Muscle of leg (tissue), 3 donors: ENCODE measurements at regions not wholly inside any gene's neighbourhood (a gene's known extent, or its start where the extent isn't known, plus 50 kb on each side); places are given as distances from the start of the nearest gene placed in this dataset.

ENCODE experiments used
- DNase-seq: peaks from one replicate; pipeline ENCODE4 v3.0.0; 2013
- H3K27ac ChIP-seq: one replicate; pipeline ENCODE4 v1.5.1; 2013; ENCODE audit warnings: mild to moderate bottlenecking, low read length, control low read depth
- H3K27me3 ChIP-seq: one replicate; pipeline ENCODE4 v1.6.1; 2013; ENCODE audit warnings: low read length; ENCODE audit not compliant: control insufficient read depth, insufficient read depth
- H3K36me3 ChIP-seq: one replicate; pipeline ENCODE4 v1.6.1; 2013; ENCODE audit warnings: low read length; ENCODE audit not compliant: control insufficient read depth, insufficient read depth
- H3K4me1 ChIP-seq: one replicate; pipeline ENCODE4 v1.6.1; 2013; ENCODE audit warnings: low read length; ENCODE audit not compliant: control insufficient read depth, insufficient read depth
- H3K4me3 ChIP-seq: one replicate; pipeline ENCODE4 v1.5.1; 2013; ENCODE audit warnings: low read length, control low read depth
- H3K9me3 ChIP-seq: replicated peaks from 2 replicates; pipeline ENCODE4 v1.6.1; 2013; ENCODE audit warnings: low read depth, low read length; ENCODE audit not compliant: control insufficient read depth
- WGBS: methylation state at CpG from one replicate; pipeline ENCODE4 v1.1.5; 2013; ENCODE audit warnings: missing lambda C conversion rate; ENCODE audit not compliant: insufficient coverage; 5-methylcytosine and 5-hydroxymethylcytosine counted together

GRCh38 chr4:33512397-33512796, 2731.9 kb downstream of the ARAP2 start:
- H3K27me3 ChIP-seq: no peaks in the 10 kb centered on the region
- 67% methylated on average over 1 of the region's 3 CpGs for WGBS
- DNase-seq: peak; percentile 48
- H3K27ac ChIP-seq: no peak overlapping the region
- no peaks in the 10 kb centered on the region for H3K9me3 ChIP-seq
- no peaks in the 10 kb centered on the region for H3K4me1 ChIP-seq
- H3K36me3 ChIP-seq: no peaks in the 10 kb centered on the region
- no peak overlapping the region for H3K4me3 ChIP-seq

GRCh38 chr4:33518856-33519255, 2725.5 kb downstream of the ARAP2 start:
- H3K36me3 ChIP-seq: no peaks in the 10 kb centered on the region
- DNase-seq: no peak
- H3K27ac ChIP-seq: no peak overlapping the region
- H3K4me3 ChIP-seq: no peak overlapping the region
- no peaks in the 10 kb centered on the region for H3K27me3 ChIP-seq
- no peaks in the 10 kb centered on the region for H3K9me3 ChIP-seq
- H3K4me1 ChIP-seq: no peaks in the 10 kb centered on the region
- 100% methylated on average over 1 of the region's 6 CpGs for WGBS

- no CpG with 5 or more reads among the region's 2 CpGs for WGBS
- Histone ChIP-seq H3K27me3 (no peaks in the 10 kb centered on the region), H3K4me1 (no peaks in the 10 kb centered on the region), H3K4me3 (no peak overlapping the region), H3K27ac (no peak overlapping the region), H3K9me3 (no peaks in the 10 kb centered on the region), H3K36me3 (no peaks in the 10 kb centered on the region)
- no peak for DNase-seq
Observed at GRCh38 chr4:33532821-33533220, 2711.5 kb downstream of the ARAP2 start.

- H3K27ac ChIP-seq: no peak overlapping the region
- H3K4me3 ChIP-seq: no peak overlapping the region
- no CpG with 5 or more reads among the region's 4 CpGs for WGBS
- H3K9me3 ChIP-seq: no peaks in the 10 kb centered on the region
- no peak for DNase-seq
- H3K4me1 ChIP-seq: no peaks in the 10 kb centered on the region
- no peaks in the 10 kb centered on the region for H3K36me3 ChIP-seq
- H3K27me3 ChIP-seq: no peaks in the 10 kb centered on the region
Observed at GRCh38 chr4:33536898-33537297, 2707.4 kb downstream of the ARAP2 start.

- H3K27ac ChIP-seq: no peak overlapping the region
- no peak overlapping the region for H3K4me3 ChIP-seq
- H3K27me3 ChIP-seq: no peaks in the 10 kb centered on the region
- no peaks in the 10 kb centered on the region for H3K9me3 ChIP-seq
- 40% methylated on average over 1 of the region's 1 CpG for WGBS
- no peaks in the 10 kb centered on the region for H3K36me3 ChIP-seq
- DNase-seq: peak; percentile 13
- H3K4me1 ChIP-seq: no peaks in the 10 kb centered on the region
Observed at GRCh38 chr4:33537527-33537926, 2706.8 kb downstream of the ARAP2 start.

GRCh38 chr4:33543941-33544450, 2700.3 kb downstream of the ARAP2 start:
- Histone ChIP-seq H3K4me3 (no peak overlapping the region), H3K36me3 (no peaks in the 10 kb centered on the region), H3K27me3 (no peaks in the 10 kb centered on the region), H3K4me1 (no peaks in the 10 kb centered on the region), H3K9me3 (peaks cover 6% of the 10 kb centered on the region), H3K27ac (no peak overlapping the region)
- 100% methylated on average over 1 of the region's 3 CpGs for WGBS
- DNase-seq: no peak

- H3K4me3 ChIP-seq: no peak overlapping the region
- no CpG with 5 or more reads among the region's 3 CpGs for WGBS
- no peak for DNase-seq
Observed at GRCh38 chr4:33551244-33551643, 2693.1 kb downstream of the ARAP2 start.

GRCh38 chr4:33561259-33561658, 2683.1 kb downstream of the ARAP2 start:
- Histone ChIP-seq H3K27ac (no peak overlapping the region), H3K9me3 (no peaks in the 10 kb centered on the region), H3K4me1 (no peaks in the 10 kb centered on the region), H3K27me3 (no peaks in the 10 kb centered on the region), H3K36me3 (no peaks in the 10 kb centered on the region), H3K4me3 (no peak overlapping the region)
- no CpG with 5 or more reads among the region's 2 CpGs for WGBS
- DNase-seq: no peak

More at GRCh38 chr4:33551244-33551643, 2693.1 kb downstream of the ARAP2 start:
- Histone ChIP-seq H3K9me3 (no peaks in the 10 kb centered on the region), H3K36me3 (no peaks in the 10 kb centered on the region), H3K27ac (no peak overlapping the region), H3K4me1 (no peaks in the 10 kb centered on the region), H3K27me3 (no peaks in the 10 kb centered on the region)

GRCh38 chr4:33566649-33567048, 2677.7 kb downstream of the ARAP2 start:
- Histone ChIP-seq H3K4me3 (no peak overlapping the region), H3K9me3 (no peaks in the 10 kb centered on the region), H3K4me1 (no peaks in the 10 kb centered on the region), H3K27ac (no peak overlapping the region), H3K36me3 (no peaks in the 10 kb centered on the region), H3K27me3 (no peaks in the 10 kb centered on the region)
- no CpG with 5 or more reads among the region's 2 CpGs for WGBS
- DNase-seq: no peak

GRCh38 chr4:33577791-33578190, 2666.5 kb downstream of the ARAP2 start:
- Histone ChIP-seq H3K36me3 (no peaks in the 10 kb centered on the region), H3K9me3 (no peaks in the 10 kb centered on the region), H3K27me3 (no peaks in the 10 kb centered on the region), H3K27ac (no peak overlapping the region), H3K4me3 (no peak overlapping the region), H3K4me1 (no peaks in the 10 kb centered on the region)
- no peak for DNase-seq
- no CpG with 5 or more reads among the region's 6 CpGs for WGBS

- no peaks in the 10 kb centered on the region for H3K27me3 ChIP-seq
- WGBS: no CpG with 5 or more reads among the region's 3 CpGs
- no peaks in the 10 kb centered on the region for H3K4me1 ChIP-seq
- no peak overlapping the region for H3K4me3 ChIP-seq
- H3K36me3 ChIP-seq: no peaks in the 10 kb centered on the region
- no peak for DNase-seq
- H3K27ac ChIP-seq: no peak overlapping the region
- no peaks in the 10 kb centered on the region for H3K9me3 ChIP-seq
Observed at GRCh38 chr4:33579951-33580350, 2664.4 kb downstream of the ARAP2 start.
